ENCODE measurements at regions not wholly inside any gene's neighbourhood (a gene's known extent, or its start where the extent isn't known, plus 50 kb on each side); places are given as distances from the start of the nearest gene placed in this dataset.

DNA sequence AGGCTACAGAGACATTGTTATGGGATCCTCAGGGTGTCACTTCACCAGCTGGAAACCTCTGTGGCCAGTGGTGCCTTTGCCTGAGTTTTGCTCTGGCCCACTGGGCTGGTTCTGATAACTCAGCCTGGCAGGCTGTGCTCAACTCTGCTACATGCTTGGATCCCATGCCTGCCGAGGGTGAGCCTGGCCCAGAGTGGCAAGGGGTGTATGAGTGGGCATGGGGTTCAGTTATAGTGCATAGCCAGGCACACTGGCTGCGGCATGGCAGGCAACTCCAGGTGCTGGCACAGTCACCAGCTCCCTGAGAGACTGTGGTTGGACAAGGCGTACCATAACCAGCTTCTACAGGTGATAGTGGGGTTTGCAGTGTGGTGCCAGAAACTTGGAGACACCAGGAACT, 107.0 kb upstream of the PCDH15 start:
- no peak for TF ChIP-seq NFYA (IDR thresholded peaks at IDR 0.05; ENCODE audit: borderline replicate concordance, low read depth, low read length)
- TF ChIP-seq, protein P1, sequence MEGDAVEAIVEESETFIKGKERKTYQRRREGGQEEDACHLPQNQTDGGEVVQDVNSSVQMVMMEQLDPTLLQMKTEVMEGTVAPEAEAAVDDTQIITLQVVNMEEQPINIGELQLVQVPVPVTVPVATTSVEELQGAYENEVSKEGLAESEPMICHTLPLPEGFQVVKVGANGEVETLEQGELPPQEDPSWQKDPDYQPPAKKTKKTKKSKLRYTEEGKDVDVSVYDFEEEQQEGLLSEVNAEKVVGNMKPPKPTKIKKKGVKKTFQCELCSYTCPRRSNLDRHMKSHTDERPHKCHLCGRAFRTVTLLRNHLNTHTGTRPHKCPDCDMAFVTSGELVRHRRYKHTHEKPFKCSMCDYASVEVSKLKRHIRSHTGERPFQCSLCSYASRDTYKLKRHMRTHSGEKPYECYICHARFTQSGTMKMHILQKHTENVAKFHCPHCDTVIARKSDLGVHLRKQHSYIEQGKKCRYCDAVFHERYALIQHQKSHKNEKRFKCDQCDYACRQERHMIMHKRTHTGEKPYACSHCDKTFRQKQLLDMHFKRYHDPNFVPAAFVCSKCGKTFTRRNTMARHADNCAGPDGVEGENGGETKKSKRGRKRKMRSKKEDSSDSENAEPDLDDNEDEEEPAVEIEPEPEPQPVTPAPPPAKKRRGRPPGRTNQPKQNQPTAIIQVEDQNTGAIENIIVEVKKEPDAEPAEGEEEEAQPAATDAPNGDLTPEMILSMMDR (IDR thresholded peaks at IDR 0.05 in 2 of 3, conservative IDR thresholded peaks at IDR 0.05 in 1 of 3; ENCODE audit: control insufficient read depth in 2 of 3, extremely low read depth in 1 of 3, insufficient read depth in 1 of 3, low read depth in 3 of 3, low read length in 3 of 3) = no peak
- TF ChIP-seq PAX5 (IDR thresholded peaks at IDR 0.05; ENCODE audit: borderline replicate concordance, low read depth, low read length) = no peak
- TF ChIP-seq RCOR1 (conservative IDR thresholded peaks at IDR 0.05; ENCODE audit: low read depth, low read length) = no peak
- TF ChIP-seq KDM1A (IDR thresholded peaks at IDR 0.05; ENCODE audit: borderline replicate concordance) = no peak
- TF ChIP-seq PKNOX1 (IDR thresholded peaks at IDR 0.05) = no peak
- TF ChIP-seq, protein P2, sequence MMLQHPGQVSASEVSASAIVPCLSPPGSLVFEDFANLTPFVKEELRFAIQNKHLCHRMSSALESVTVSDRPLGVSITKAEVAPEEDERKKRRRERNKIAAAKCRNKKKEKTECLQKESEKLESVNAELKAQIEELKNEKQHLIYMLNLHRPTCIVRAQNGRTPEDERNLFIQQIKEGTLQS (IDR thresholded peaks at IDR 0.05; ENCODE audit: borderline replicate concordance, extremely low read depth, low read depth, low read length) = no peak
- no peak for TF ChIP-seq EZH2 (IDR thresholded peaks at IDR 0.05; ENCODE audit: borderline replicate concordance, control insufficient read depth, low read depth, low read length)
- no peak for TF ChIP-seq POLR2A (IDR thresholded peaks at IDR 0.05; ENCODE audit: low read depth, low read length)
